Mesothelial cell of epicardium (in vitro differentiated cells): ENCODE measurements at regions not wholly inside any gene's neighbourhood (a gene's known extent, or its start where the extent isn't known, plus 50 kb on each side); places are given as distances from the start of the nearest gene placed in this dataset.

Source experiments
- DNase-seq, 2 experiments: peaks; one replicate each; pipeline ENCODE4 v3.0.0; 2021; ENCODE audit warnings: low spot score in 2 of 2; ENCODE audit not compliant: unreplicated experiment in 2 of 2
- H3K27ac Mint-ChIP-seq: 2 replicates; pipeline ENCODE4 v1.8.0; 2021; ENCODE audit warnings: mixed read lengths
- H3K27me3 Mint-ChIP-seq: 2 replicates; pipeline ENCODE4 v1.8.0; 2021; ENCODE audit warnings: low read depth, mixed read lengths
- H3K36me3 Mint-ChIP-seq: 2 replicates; pipeline ENCODE4 v1.8.0; 2021; ENCODE audit warnings: mixed read lengths
- H3K4me1 Mint-ChIP-seq: 2 replicates; pipeline ENCODE4 v1.8.0; 2021; ENCODE audit warnings: mixed read lengths
- H3K4me3 Mint-ChIP-seq: 2 replicates; pipeline ENCODE4 v1.8.0; 2021; ENCODE audit warnings: mild to moderate bottlenecking, moderate library complexity, mixed read lengths
- H3K9me3 Mint-ChIP-seq: 2 replicates; pipeline ENCODE4 v1.8.0; 2021; ENCODE audit warnings: mixed read lengths
- CTCF ChIP-seq: fragments of 200-600 bp; sonication (generic); IDR thresholded peaks from one replicate; pipeline ENCODE4 v1.5.0; 2021; ENCODE audit warnings: antibody characterized with exemption; ENCODE audit not compliant: unreplicated experiment

GRCh38 chr6:45803071-45803470 is 212.6 kb downstream of the CLIC5 start:
- Mint-ChIP-seq H3K27ac (no peak overlapping the region), H3K4me1 (no peaks in the 10 kb centered on the region), H3K36me3 (no peaks in the 10 kb centered on the region), H3K27me3 (peaks cover 8% of the 10 kb centered on the region), H3K9me3 (peaks cover 4% of the 10 kb centered on the region), H3K4me3 (no peak overlapping the region)
- TF ChIP-seq CTCF, result no peak
- DNase-seq, result no peak

GRCh38 chr6:45801471-45802289 is 214.0 kb downstream of the CLIC5 start:
- Mint-ChIP-seq H3K27me3 (peaks cover 13% of the 10 kb centered on the region), H3K27ac (no peak overlapping the region), H3K4me1 (no peaks in the 10 kb centered on the region), H3K9me3 (peaks cover 4% of the 10 kb centered on the region), H3K4me3 (no peak overlapping the region), H3K36me3 (no peaks in the 10 kb centered on the region)
- no peak for DNase-seq
- no peak for TF ChIP-seq CTCF

- Mint-ChIP-seq H3K27me3 (peaks cover 13% of the 10 kb centered on the region), H3K4me1 (peaks cover 4% of the 10 kb centered on the region), H3K27ac (no peak overlapping the region), H3K36me3 (no peaks in the 10 kb centered on the region), H3K4me3 (no peak overlapping the region), H3K9me3 (peaks cover 4% of the 10 kb centered on the region)
- no peak for DNase-seq
- no peak for TF ChIP-seq CTCF
These were observed 214.7 kb downstream of the CLIC5 start for GRCh38 chr6:45800911-45801310.

GRCh38 chr6:45795678-45796077 is 220.0 kb downstream of the CLIC5 start:
- H3K4me1 Mint-ChIP-seq, result peaks cover 9% of the 10 kb centered on the region
- no peak for TF ChIP-seq CTCF
- H3K9me3 Mint-ChIP-seq, result no peaks in the 10 kb centered on the region
- no peak overlapping the region for H3K4me3 Mint-ChIP-seq
- no peaks in the 10 kb centered on the region for H3K36me3 Mint-ChIP-seq
- H3K27me3 Mint-ChIP-seq, result peaks cover 15% of the 10 kb centered on the region
- DNase-seq, result no peak
- H3K27ac Mint-ChIP-seq, result no peak overlapping the region

GRCh38 chr6:45794465-45794864 is 221.2 kb downstream of the CLIC5 start:
- Mint-ChIP-seq H3K27me3 (peaks cover 11% of the 10 kb centered on the region), H3K4me1 (peaks cover 9% of the 10 kb centered on the region), H3K4me3 (no peak overlapping the region), H3K27ac (no peak overlapping the region), H3K36me3 (no peaks in the 10 kb centered on the region), H3K9me3 (no peaks in the 10 kb centered on the region)
- TF ChIP-seq CTCF, result no peak
- no peak for DNase-seq
